GM23338 (cell line): ENCODE measurements at regions not wholly inside any gene's neighbourhood (a gene's known extent, or its start where the extent isn't known, plus 50 kb on each side); places are given as distances from the start of the nearest gene placed in this dataset.

Experiments
- CREB1 ChIP-seq: fragments of 250-450 bp; sonication (Bioruptor Pico); IDR thresholded peaks from 2 replicates; pipeline ENCODE4 v1.5.0; 2020; ENCODE audit warnings: low read depth, mild to moderate bottlenecking, moderate library complexity
- EZH2 ChIP-seq: fragments of 200-600 bp; sonication (generic); IDR thresholded peaks from one replicate; pipeline ENCODE4 v1.8.0; 2017; ENCODE audit warnings: antibody characterized with exemption, mild to moderate bottlenecking, low read depth; ENCODE audit not compliant: unreplicated experiment
- EZH2phosphoT487 ChIP-seq: fragments of 200-600 bp; sonication (generic); IDR thresholded peaks from one replicate; pipeline ENCODE4 v1.8.1; 2018; ENCODE audit warnings: antibody characterized with exemption; ENCODE audit not compliant: unreplicated experiment
- JUNB ChIP-seq: IDR thresholded peaks from one replicate; pipeline ENCODE4 v1.6.1; 2016; ENCODE audit warnings: antibody characterized with exemption; ENCODE audit not compliant: unreplicated experiment
- NANOG ChIP-seq: IDR thresholded peaks from 2 replicates; pipeline ENCODE4 v1.6.1; 2016; ENCODE audit warnings: antibody characterized with exemption, borderline replicate concordance
- POLR2AphosphoS5 ChIP-seq: IDR thresholded peaks from 2 replicates; pipeline ENCODE4 v1.6.1; 2016; ENCODE audit warnings: antibody characterized with exemption, low read depth
- ZNF114 ChIP-seq: fragments of 250-450 bp; sonication (Bioruptor Pico); IDR thresholded peaks from 2 replicates; pipeline ENCODE4 v1.5.0; 2020; ENCODE audit warnings: mild to moderate bottlenecking, moderate library complexity
- ZNF331 ChIP-seq: fragments of 250-450 bp; sonication (Bioruptor Pico); IDR thresholded peaks from 2 replicates; pipeline ENCODE4 v1.5.0; 2020; ENCODE audit warnings: low read depth, mild to moderate bottlenecking, moderate library complexity
- TF ChIP-seq, protein P1 (sequence below): IDR thresholded peaks from one replicate; pipeline ENCODE4 v1.6.1; 2018; ENCODE audit warnings: antibody characterized with exemption; ENCODE audit not compliant: unreplicated experiment
- TF ChIP-seq, protein P2 (sequence below), 2 experiments: fragments of 200-600 bp in 1 of 2; sonication (generic) in 1 of 2; conservative IDR thresholded peaks; 2 replicates each; pipeline versions ENCODE4 v1.5.1 to v1.6.1; 2016 to 2017; ENCODE audit warnings: antibody characterized with exemption in 2 of 2, low read depth in 2 of 2, mild to moderate bottlenecking in 2 of 2, moderate library complexity in 1 of 2

DNA sequence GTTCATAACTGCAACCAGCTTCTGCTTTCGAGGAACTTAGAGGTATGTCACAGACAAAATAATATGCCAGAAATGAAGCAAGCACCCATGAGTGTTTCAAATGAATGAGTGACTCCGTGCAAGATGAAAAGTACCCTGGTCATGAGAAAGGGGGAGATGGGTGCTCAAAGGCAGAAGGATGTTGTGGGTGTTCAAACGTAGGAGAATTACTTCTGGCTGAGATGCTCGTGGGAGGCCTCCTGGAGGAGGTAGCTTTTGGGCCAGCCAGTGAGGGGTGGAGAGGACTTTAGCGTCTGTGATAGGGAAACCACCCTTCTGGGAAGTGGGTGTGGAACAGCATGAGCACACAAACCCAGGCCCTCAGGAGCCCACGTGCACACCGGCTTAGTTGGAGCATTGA is 113.8 kb downstream of the SYF2 start:
- TF ChIP-seq, protein P1, sequence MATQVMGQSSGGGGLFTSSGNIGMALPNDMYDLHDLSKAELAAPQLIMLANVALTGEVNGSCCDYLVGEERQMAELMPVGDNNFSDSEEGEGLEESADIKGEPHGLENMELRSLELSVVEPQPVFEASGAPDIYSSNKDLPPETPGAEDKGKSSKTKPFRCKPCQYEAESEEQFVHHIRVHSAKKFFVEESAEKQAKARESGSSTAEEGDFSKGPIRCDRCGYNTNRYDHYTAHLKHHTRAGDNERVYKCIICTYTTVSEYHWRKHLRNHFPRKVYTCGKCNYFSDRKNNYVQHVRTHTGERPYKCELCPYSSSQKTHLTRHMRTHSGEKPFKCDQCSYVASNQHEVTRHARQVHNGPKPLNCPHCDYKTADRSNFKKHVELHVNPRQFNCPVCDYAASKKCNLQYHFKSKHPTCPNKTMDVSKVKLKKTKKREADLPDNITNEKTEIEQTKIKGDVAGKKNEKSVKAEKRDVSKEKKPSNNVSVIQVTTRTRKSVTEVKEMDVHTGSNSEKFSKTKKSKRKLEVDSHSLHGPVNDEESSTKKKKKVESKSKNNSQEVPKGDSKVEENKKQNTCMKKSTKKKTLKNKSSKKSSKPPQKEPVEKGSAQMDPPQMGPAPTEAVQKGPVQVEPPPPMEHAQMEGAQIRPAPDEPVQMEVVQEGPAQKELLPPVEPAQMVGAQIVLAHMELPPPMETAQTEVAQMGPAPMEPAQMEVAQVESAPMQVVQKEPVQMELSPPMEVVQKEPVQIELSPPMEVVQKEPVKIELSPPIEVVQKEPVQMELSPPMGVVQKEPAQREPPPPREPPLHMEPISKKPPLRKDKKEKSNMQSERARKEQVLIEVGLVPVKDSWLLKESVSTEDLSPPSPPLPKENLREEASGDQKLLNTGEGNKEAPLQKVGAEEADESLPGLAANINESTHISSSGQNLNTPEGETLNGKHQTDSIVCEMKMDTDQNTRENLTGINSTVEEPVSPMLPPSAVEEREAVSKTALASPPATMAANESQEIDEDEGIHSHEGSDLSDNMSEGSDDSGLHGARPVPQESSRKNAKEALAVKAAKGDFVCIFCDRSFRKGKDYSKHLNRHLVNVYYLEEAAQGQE = no peak
- TF ChIP-seq, protein P2, sequence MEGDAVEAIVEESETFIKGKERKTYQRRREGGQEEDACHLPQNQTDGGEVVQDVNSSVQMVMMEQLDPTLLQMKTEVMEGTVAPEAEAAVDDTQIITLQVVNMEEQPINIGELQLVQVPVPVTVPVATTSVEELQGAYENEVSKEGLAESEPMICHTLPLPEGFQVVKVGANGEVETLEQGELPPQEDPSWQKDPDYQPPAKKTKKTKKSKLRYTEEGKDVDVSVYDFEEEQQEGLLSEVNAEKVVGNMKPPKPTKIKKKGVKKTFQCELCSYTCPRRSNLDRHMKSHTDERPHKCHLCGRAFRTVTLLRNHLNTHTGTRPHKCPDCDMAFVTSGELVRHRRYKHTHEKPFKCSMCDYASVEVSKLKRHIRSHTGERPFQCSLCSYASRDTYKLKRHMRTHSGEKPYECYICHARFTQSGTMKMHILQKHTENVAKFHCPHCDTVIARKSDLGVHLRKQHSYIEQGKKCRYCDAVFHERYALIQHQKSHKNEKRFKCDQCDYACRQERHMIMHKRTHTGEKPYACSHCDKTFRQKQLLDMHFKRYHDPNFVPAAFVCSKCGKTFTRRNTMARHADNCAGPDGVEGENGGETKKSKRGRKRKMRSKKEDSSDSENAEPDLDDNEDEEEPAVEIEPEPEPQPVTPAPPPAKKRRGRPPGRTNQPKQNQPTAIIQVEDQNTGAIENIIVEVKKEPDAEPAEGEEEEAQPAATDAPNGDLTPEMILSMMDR (conservative IDR thresholded peaks at IDR 0.05; ENCODE audit: low read depth in 2 of 2) = no peak
- no peak for TF ChIP-seq EZH2phosphoT487
- TF ChIP-seq POLR2AphosphoS5 = no peak
- no peak for TF ChIP-seq EZH2
- TF ChIP-seq JUNB = no peak
- no peak for TF ChIP-seq ZNF114
- TF ChIP-seq CREB1 = no peak
- no peak for TF ChIP-seq ZNF331 (CRISPR knock-in tag)
- TF ChIP-seq NANOG = no peak
